Neural progenitor cell (in vitro differentiated cells): ENCODE measurements at regions not wholly inside any gene's neighbourhood (a gene's known extent, or its start where the extent isn't known, plus 50 kb on each side); places are given as distances from the start of the nearest gene placed in this dataset.
"Not testable (repeated sequence)": the region's sequence is repeated elsewhere in the genome, so short reads cannot be mapped to it uniquely, and the experiment has no call there.

ENCODE experiments used
- DNase-seq: peaks from one replicate; pipeline ENCODE4 v3.0.0-alpha.2; 2016; ENCODE audit warnings: low spot score
- H2AFZ ChIP-seq: fragments of 200-600 bp; sonication (generic); replicated peaks from 2 replicates; pipeline ENCODE4 v1.6.1; 2016; ENCODE audit warnings: antibody characterized with exemption
- H3F3A ChIP-seq: fragments of 200-600 bp; sonication (generic); 2 replicates; pipeline ENCODE4 v1.6.1; 2016; ENCODE audit warnings: antibody characterized with exemption, low read depth
- H3K27ac ChIP-seq: fragments of 200-600 bp; sonication (generic); 2 replicates; pipeline ENCODE4 v1.5.1; 2016; ENCODE audit warnings: mild to moderate bottlenecking
- H3K27me3 ChIP-seq: fragments of 200-600 bp; sonication (generic); 2 replicates; pipeline ENCODE4 v1.6.1; 2016; ENCODE audit warnings: mild to moderate bottlenecking, moderate library complexity
- H3K36me3 ChIP-seq: fragments of 200-600 bp; sonication (generic); 2 replicates; pipeline ENCODE4 v1.5.1; 2016
- H3K4me1 ChIP-seq: fragments of 200-600 bp; sonication (generic); 2 replicates; pipeline ENCODE4 v1.6.1; 2016; ENCODE audit warnings: mixed run types
- H3K4me2 ChIP-seq: fragments of 200-600 bp; sonication (generic); 2 replicates; pipeline ENCODE4 v1.6.1; 2016
- H3K4me3 ChIP-seq: fragments of 200-600 bp; sonication (generic); 2 replicates; pipeline ENCODE4 v1.5.1; 2016
- H3K79me2 ChIP-seq: fragments of 200-600 bp; sonication (generic); 2 replicates; pipeline ENCODE4 v1.6.1; 2016; ENCODE audit warnings: low read depth
- H3K9ac ChIP-seq: fragments of 200-600 bp; sonication (generic); 2 replicates; pipeline ENCODE4 v1.6.1; 2016
- H3K9me3 ChIP-seq: fragments of 200-600 bp; sonication (generic); 2 replicates; pipeline ENCODE4 v1.5.1; 2016; ENCODE audit warnings: low read depth
- H4K20me1 ChIP-seq: fragments of 200-600 bp; sonication (generic); 2 replicates; pipeline ENCODE4 v1.6.1; 2016; ENCODE audit warnings: low read depth
- H3K27ac Mint-ChIP-seq: 3 replicates; pipeline ENCODE4 v1.8.0; 2021; ENCODE audit warnings: mixed read lengths
- H3K27me3 Mint-ChIP-seq: 2 replicates; pipeline ENCODE4 v1.8.0; 2022; ENCODE audit warnings: low read depth, mild to moderate bottlenecking, inconsistent platforms, moderate library complexity, mixed read lengths; ENCODE audit not compliant: insufficient read depth
- H3K36me3 Mint-ChIP-seq: 3 replicates; pipeline ENCODE4 v1.8.0; 2021; ENCODE audit warnings: mixed read lengths
- H3K4me1 Mint-ChIP-seq: 3 replicates; pipeline ENCODE4 v1.8.0; 2021; ENCODE audit warnings: mixed read lengths
- H3K4me3 Mint-ChIP-seq: 3 replicates; pipeline ENCODE4 v1.8.0; 2021; ENCODE audit warnings: mild to moderate bottlenecking, moderate library complexity, mixed read lengths
- H3K9me3 Mint-ChIP-seq: 3 replicates; pipeline ENCODE4 v1.8.0; 2020; ENCODE audit warnings: mixed read lengths
- CTCF ChIP-seq: fragments of 200-600 bp; sonication (generic); IDR thresholded peaks from 2 replicates; pipeline ENCODE4 v1.5.1; 2017; ENCODE audit warnings: antibody characterized with exemption, mild to moderate bottlenecking
- EZH2 ChIP-seq: fragments of 200-600 bp; sonication (generic); IDR thresholded peaks from 2 replicates; pipeline ENCODE4 v1.6.1; 2017; ENCODE audit warnings: antibody characterized with exemption, mild to moderate bottlenecking, moderate library complexity
- EZH2phosphoT487 ChIP-seq: fragments of 200-600 bp; sonication (generic); IDR thresholded peaks from 2 replicates; pipeline ENCODE4 v1.6.1; 2017; ENCODE audit warnings: antibody characterized with exemption

GRCh38 chr3:110430146-110430545 is 641.5 kb upstream of the NECTIN3 start:
- H3K27ac Mint-ChIP-seq: no peak overlapping the region
- H3K4me3 Mint-ChIP-seq: no peak overlapping the region
- peaks cover 2% of the 10 kb centered on the region for H3K9me3 Mint-ChIP-seq
- H3K27me3 Mint-ChIP-seq: no peaks in the 10 kb centered on the region
- H3K9me3 ChIP-seq: no peaks in the 10 kb centered on the region
- no peaks in the 10 kb centered on the region for H3K4me1 Mint-ChIP-seq
- no peaks in the 10 kb centered on the region for H4K20me1 ChIP-seq
- H3K4me2 ChIP-seq: no peak overlapping the region
- no peaks in the 10 kb centered on the region for H3K27me3 ChIP-seq
- no peak for DNase-seq
- no peak overlapping the region for H3K9ac ChIP-seq
- H3K4me3 ChIP-seq: no peak overlapping the region
- no peaks in the 10 kb centered on the region for H3K4me1 ChIP-seq
- TF ChIP-seq EZH2 (no peak), EZH2phosphoT487 (no peak), CTCF (no peak)
- no peaks in the 10 kb centered on the region for H3K79me2 ChIP-seq
- H3K27ac ChIP-seq: no peak overlapping the region
- no peaks in the 10 kb centered on the region for H3F3A ChIP-seq
- H3K36me3 Mint-ChIP-seq: no peaks in the 10 kb centered on the region
- H3K36me3 ChIP-seq: no peaks in the 10 kb centered on the region
- H2AFZ ChIP-seq: no peak overlapping the region

GRCh38 chr3:110436209-110436608 is 635.4 kb upstream of the NECTIN3 start:
- no peaks in the 10 kb centered on the region for H4K20me1 ChIP-seq
- H3K36me3 Mint-ChIP-seq: no peaks in the 10 kb centered on the region
- TF ChIP-seq CTCF (no peak), EZH2 (no peak), EZH2phosphoT487 (no peak)
- H2AFZ ChIP-seq: no peak overlapping the region
- no peak for DNase-seq
- H3K9me3 ChIP-seq: no peaks in the 10 kb centered on the region
- peaks cover 2% of the 10 kb centered on the region for H3K27me3 Mint-ChIP-seq
- no peak overlapping the region for H3K27ac Mint-ChIP-seq
- peaks cover 6% of the 10 kb centered on the region for H3K9me3 Mint-ChIP-seq
- H3K4me1 ChIP-seq: no peaks in the 10 kb centered on the region
- H3K4me2 ChIP-seq: no peak overlapping the region
- no peak overlapping the region for H3K4me3 Mint-ChIP-seq
- H3K4me3 ChIP-seq: no peak overlapping the region
- H3K27me3 ChIP-seq: no peaks in the 10 kb centered on the region
- no peak overlapping the region for H3K27ac ChIP-seq
- no peaks in the 10 kb centered on the region for H3K79me2 ChIP-seq
- H3F3A ChIP-seq: no peaks in the 10 kb centered on the region
- no peaks in the 10 kb centered on the region for H3K4me1 Mint-ChIP-seq
- H3K36me3 ChIP-seq: no peaks in the 10 kb centered on the region
- H3K9ac ChIP-seq: no peak overlapping the region

GRCh38 chr3:110440066-110440653 is 631.5 kb upstream of the NECTIN3 start:
- H4K20me1 ChIP-seq, H3K4me2 ChIP-seq, H2AFZ ChIP-seq, H3K9ac ChIP-seq, H3K27ac Mint-ChIP-seq, H3K9me3 Mint-ChIP-seq, H3K4me1 ChIP-seq, H3K79me2 ChIP-seq, H3K9me3 ChIP-seq, H3K27ac ChIP-seq, DNase-seq, H3K4me3 Mint-ChIP-seq, H3F3A ChIP-seq, H3K27me3 ChIP-seq, H3K36me3 ChIP-seq, H3K4me3 ChIP-seq, H3K36me3 Mint-ChIP-seq, H3K27me3 Mint-ChIP-seq, H3K4me1 Mint-ChIP-seq: not testable (repeated sequence)

GRCh38 chr3:110454066-110454465 is 617.5 kb upstream of the NECTIN3 start:
- Mint-ChIP-seq H3K27ac (no peak overlapping the region), H3K27me3 (no peaks in the 10 kb centered on the region), H3K4me1 (no peaks in the 10 kb centered on the region), H3K9me3 (peaks cover 9% of the 10 kb centered on the region), H3K4me3 (no peak overlapping the region), H3K36me3 (peaks cover 1% of the 10 kb centered on the region)
- Histone ChIP-seq H2AFZ (no peak overlapping the region), H3K9me3 (no peaks in the 10 kb centered on the region), H3K4me2 (no peak overlapping the region), H3K4me1 (no peaks in the 10 kb centered on the region), H3F3A (no peaks in the 10 kb centered on the region), H3K9ac (no peak overlapping the region), H4K20me1 (no peaks in the 10 kb centered on the region), H3K27ac (no peak overlapping the region), H3K27me3 (no peaks in the 10 kb centered on the region), H3K79me2 (no peaks in the 10 kb centered on the region), H3K4me3 (no peak overlapping the region), H3K36me3 (no peaks in the 10 kb centered on the region)
- DNase-seq: no peak
- TF ChIP-seq EZH2phosphoT487 (no peak), CTCF (no peak), EZH2 (no peak)
